MM.1S (cell line): ENCODE measurements at regions not wholly inside any gene's neighbourhood (a gene's known extent, or its start where the extent isn't known, plus 50 kb on each side); places are given as distances from the start of the nearest gene placed in this dataset.

Experiments used
- DNase-seq: peaks from one replicate; pipeline ENCODE4 v3.0.0-alpha.2; 2015
- H2AFZ ChIP-seq: fragments of 300-600 bp; sonication (generic); 2 replicates; pipeline ENCODE4 v1.6.0; 2016; ENCODE audit warnings: antibody characterized with exemption, low read length
- H3F3A ChIP-seq: fragments of 300-600 bp; sonication (generic); 2 replicates; pipeline ENCODE4 v1.6.1; 2016; ENCODE audit warnings: mild to moderate bottlenecking, antibody characterized with exemption, low read length, moderate library complexity, mixed read lengths; ENCODE audit not compliant: insufficient read depth
- H3K27ac ChIP-seq: fragments of 300-600 bp; sonication (generic); 2 replicates; pipeline ENCODE4 v1.5.1; 2016; ENCODE audit warnings: mild to moderate bottlenecking, low read length
- H3K27me3 ChIP-seq: fragments of 300-600 bp; sonication (generic); replicated peaks from 2 replicates; pipeline ENCODE4 v1.6.0; 2016; ENCODE audit warnings: low read length; ENCODE audit not compliant: insufficient read depth
- H3K36me3 ChIP-seq: fragments of 300-600 bp; sonication (generic); replicated peaks from 2 replicates; pipeline ENCODE4 v1.6.1; 2016; ENCODE audit warnings: mild to moderate bottlenecking, low read length, mixed read lengths; ENCODE audit not compliant: insufficient read depth
- H3K4me1 ChIP-seq: fragments of 300-600 bp; sonication (generic); 2 replicates; pipeline ENCODE4 v1.6.1; 2016; ENCODE audit warnings: low read length, mixed read lengths
- H3K4me2 ChIP-seq: fragments of 300-600 bp; sonication (generic); 2 replicates; pipeline ENCODE4 v1.6.0; 2016; ENCODE audit warnings: low read depth, low read length
- H3K4me3 ChIP-seq: fragments of 300-600 bp; sonication (generic); 2 replicates; pipeline ENCODE4 v1.5.1; 2016; ENCODE audit warnings: low read length, mixed read lengths
- H3K79me2 ChIP-seq: fragments of 300-600 bp; sonication (generic); 2 replicates; pipeline ENCODE4 v1.6.1; 2016; ENCODE audit warnings: mixed run types, low read length, mixed read lengths
- H3K9ac ChIP-seq: fragments of 300-600 bp; sonication (generic); 2 replicates; pipeline ENCODE4 v1.6.1; 2016; ENCODE audit warnings: low read length, mixed read lengths
- H3K9me2 ChIP-seq: fragments of 300-600 bp; sonication (generic); replicated peaks from 2 replicates; pipeline ENCODE4 v1.6.1; 2016; ENCODE audit warnings: mild to moderate bottlenecking, low read length, mixed read lengths; ENCODE audit not compliant: insufficient read depth
- H3K9me3 ChIP-seq: fragments of 300-600 bp; sonication (generic); replicated peaks from 2 replicates; pipeline ENCODE4 v1.6.1; 2016; ENCODE audit warnings: mild to moderate bottlenecking, low read length, mixed read lengths; ENCODE audit not compliant: insufficient read depth
- H4K20me1 ChIP-seq: fragments of 300-600 bp; sonication (generic); 2 replicates; pipeline ENCODE4 v1.6.1; 2016; ENCODE audit warnings: mild to moderate bottlenecking, low read length, moderate library complexity, mixed read lengths; ENCODE audit not compliant: insufficient read depth
- EZH2 ChIP-seq: fragments of 300-600 bp; sonication (generic); optimal IDR thresholded peaks from 2 replicates; pipeline ENCODE3; 2017; ENCODE audit warnings: low read depth, mild to moderate bottlenecking, antibody characterized with exemption, low read length, mixed read lengths
- EZH2phosphoT487 ChIP-seq: fragments of 300-600 bp; sonication (generic); IDR thresholded peaks from 2 replicates; pipeline ENCODE4 v1.6.1; 2018; ENCODE audit warnings: antibody characterized with exemption, low read length
- TF ChIP-seq, protein P1 (sequence below): fragments of 300-600 bp; sonication (generic); IDR thresholded peaks from 2 replicates; pipeline ENCODE4 v1.5.1; 2016; ENCODE audit warnings: antibody characterized with exemption, low read length, mixed read lengths

DNA sequence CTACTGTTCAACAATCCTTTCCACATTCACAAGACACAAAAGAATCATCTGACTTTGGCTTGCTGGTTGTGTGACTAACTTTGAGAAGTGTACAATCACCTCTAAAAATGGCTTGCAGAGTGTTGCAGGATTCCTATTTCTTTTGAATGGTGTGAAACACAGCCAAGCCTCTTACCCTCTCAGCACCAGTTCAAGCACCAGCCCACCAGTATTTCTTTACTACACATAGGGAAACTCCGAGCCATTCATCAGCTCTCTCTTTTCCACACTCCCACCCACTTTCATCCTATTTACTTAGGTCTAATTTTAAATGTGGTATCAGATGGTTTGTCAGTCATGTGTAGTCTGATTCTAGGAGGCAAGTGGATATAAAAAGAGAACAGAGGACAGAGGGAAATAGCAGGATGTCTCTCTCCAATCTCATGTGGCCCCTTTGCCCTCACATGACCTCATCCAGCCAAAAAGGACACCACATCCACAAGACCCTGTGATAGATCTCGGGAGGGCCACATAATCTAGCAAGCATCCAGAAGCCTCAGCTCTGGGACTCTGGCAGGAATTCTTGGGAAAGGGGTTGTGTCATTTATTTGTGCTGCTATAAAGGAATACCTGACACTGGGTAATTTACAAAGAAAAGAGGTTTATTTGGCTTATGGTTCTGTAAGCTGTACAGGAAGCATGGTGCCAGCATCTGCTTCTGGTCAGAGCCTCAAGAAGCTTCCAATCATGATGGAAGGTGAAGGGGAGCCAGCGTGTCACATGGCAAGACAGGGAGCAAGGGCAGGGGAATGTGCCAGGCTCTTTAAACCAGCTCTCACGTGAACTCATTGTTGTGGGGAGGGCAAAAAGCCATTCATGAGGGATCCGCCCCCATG is 66.8 kb upstream of the NEBL start:
- H3K9me3 ChIP-seq: no peaks in the 10 kb centered on the region
- no peak for DNase-seq
- H3K4me3 ChIP-seq: no peak overlapping the region
- no peak overlapping the region for H3K27ac ChIP-seq
- no peaks in the 10 kb centered on the region for H3K4me1 ChIP-seq
- H3K9me2 ChIP-seq: no peaks in the 10 kb centered on the region
- no peak overlapping the region for H3K9ac ChIP-seq
- no peak overlapping the region for H2AFZ ChIP-seq
- H4K20me1 ChIP-seq: no peaks in the 10 kb centered on the region
- H3K79me2 ChIP-seq: no peaks in the 10 kb centered on the region
- no peaks in the 10 kb centered on the region for H3K36me3 ChIP-seq
- no peak overlapping the region for H3K4me2 ChIP-seq
- TF ChIP-seq EZH2: no peak
- no peak for TF ChIP-seq EZH2phosphoT487
- TF ChIP-seq, protein P1, sequence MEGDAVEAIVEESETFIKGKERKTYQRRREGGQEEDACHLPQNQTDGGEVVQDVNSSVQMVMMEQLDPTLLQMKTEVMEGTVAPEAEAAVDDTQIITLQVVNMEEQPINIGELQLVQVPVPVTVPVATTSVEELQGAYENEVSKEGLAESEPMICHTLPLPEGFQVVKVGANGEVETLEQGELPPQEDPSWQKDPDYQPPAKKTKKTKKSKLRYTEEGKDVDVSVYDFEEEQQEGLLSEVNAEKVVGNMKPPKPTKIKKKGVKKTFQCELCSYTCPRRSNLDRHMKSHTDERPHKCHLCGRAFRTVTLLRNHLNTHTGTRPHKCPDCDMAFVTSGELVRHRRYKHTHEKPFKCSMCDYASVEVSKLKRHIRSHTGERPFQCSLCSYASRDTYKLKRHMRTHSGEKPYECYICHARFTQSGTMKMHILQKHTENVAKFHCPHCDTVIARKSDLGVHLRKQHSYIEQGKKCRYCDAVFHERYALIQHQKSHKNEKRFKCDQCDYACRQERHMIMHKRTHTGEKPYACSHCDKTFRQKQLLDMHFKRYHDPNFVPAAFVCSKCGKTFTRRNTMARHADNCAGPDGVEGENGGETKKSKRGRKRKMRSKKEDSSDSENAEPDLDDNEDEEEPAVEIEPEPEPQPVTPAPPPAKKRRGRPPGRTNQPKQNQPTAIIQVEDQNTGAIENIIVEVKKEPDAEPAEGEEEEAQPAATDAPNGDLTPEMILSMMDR: no peak
- H3F3A ChIP-seq: no peaks in the 10 kb centered on the region
- H3K27me3 ChIP-seq: no peaks in the 10 kb centered on the region

DNA sequence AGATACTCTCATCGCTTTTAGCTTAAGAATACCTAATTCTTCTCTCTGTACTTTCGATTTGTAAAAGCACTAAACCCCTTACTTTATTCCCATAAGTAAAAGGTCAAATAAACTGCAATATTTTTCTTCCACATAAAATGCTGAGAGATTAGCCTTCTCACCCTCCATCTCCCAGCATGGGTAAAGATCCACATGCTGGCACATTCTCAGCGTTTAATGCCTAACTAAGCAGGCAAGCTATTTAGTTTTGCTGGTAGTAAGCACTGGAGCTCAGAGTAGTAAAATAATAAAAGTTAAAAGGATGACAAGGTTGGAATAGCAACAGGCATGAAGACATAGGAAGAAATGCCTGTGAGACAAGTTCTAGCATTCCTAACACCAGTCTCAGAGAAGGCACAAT is 65.9 kb upstream of the NEBL start:
- no peaks in the 10 kb centered on the region for H3K9me2 ChIP-seq
- no peak for DNase-seq
- no peak overlapping the region for H3K27ac ChIP-seq
- H3F3A ChIP-seq: no peaks in the 10 kb centered on the region
- no peak overlapping the region for H3K9ac ChIP-seq
- no peak overlapping the region for H2AFZ ChIP-seq
- no peaks in the 10 kb centered on the region for H3K79me2 ChIP-seq
- TF ChIP-seq, protein P1: no peak
- TF ChIP-seq EZH2phosphoT487: no peak
- no peaks in the 10 kb centered on the region for H3K36me3 ChIP-seq
- no peaks in the 10 kb centered on the region for H3K9me3 ChIP-seq
- no peak overlapping the region for H3K4me2 ChIP-seq
- H3K4me1 ChIP-seq: no peaks in the 10 kb centered on the region
- H4K20me1 ChIP-seq: no peaks in the 10 kb centered on the region
- no peaks in the 10 kb centered on the region for H3K27me3 ChIP-seq
- H3K4me3 ChIP-seq: no peak overlapping the region

DNA sequence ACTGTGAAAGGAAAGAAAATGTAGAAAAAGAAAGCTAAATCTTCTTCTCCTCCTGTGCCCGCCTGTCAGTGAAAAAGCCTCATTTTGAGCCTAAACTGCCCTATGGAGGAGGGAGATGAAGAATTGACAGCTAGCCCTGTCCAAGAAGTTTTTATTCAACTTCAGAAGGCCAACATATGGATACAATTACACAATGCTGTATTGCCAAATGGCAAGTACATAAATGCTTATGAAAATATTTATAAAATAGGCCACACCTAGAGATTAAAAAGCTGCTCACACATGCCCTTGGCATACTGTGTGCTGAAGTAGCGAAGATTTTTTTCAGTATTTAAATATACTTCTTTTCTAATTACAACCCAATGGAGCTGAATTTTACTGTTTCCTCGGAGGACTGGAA is 65.1 kb upstream of the NEBL start:
- Histone ChIP-seq H3K4me1 (no peaks in the 10 kb centered on the region), H4K20me1 (no peaks in the 10 kb centered on the region), H3K9me2 (no peaks in the 10 kb centered on the region), H3K9ac (no peak overlapping the region), H3K9me3 (no peaks in the 10 kb centered on the region), H3F3A (no peaks in the 10 kb centered on the region), H3K27ac (no peak overlapping the region), H2AFZ (no peak overlapping the region), H3K36me3 (no peaks in the 10 kb centered on the region), H3K27me3 (no peaks in the 10 kb centered on the region), H3K79me2 (no peaks in the 10 kb centered on the region), H3K4me2 (no peak overlapping the region), H3K4me3 (no peak overlapping the region)
- no peak for DNase-seq
- TF ChIP-seq EZH2phosphoT487 (no peak), EZH2 (no peak)
- TF ChIP-seq, protein P1: no peak
